OCI-LY1 (cell line): ENCODE measurements at regions not wholly inside any gene's neighbourhood (a gene's known extent, or its start where the extent isn't known, plus 50 kb on each side); places are given as distances from the start of the nearest gene placed in this dataset.

ENCODE experiments used
- EZH2 ChIP-seq: fragments of 200-600 bp; sonication (generic), shearing (Covaris generic); IDR thresholded peaks from 2 replicates; pipeline ENCODE4 v1.8.0; 2017; ENCODE audit warnings: borderline replicate concordance, mixed run types, mild to moderate bottlenecking, antibody characterized with exemption, low read length, moderate library complexity, mixed read lengths
- TF ChIP-seq, protein P1 (sequence below): fragments of 200-600 bp; sonication (generic), shearing (Covaris generic); IDR thresholded peaks from 2 replicates; pipeline ENCODE4 v1.5.1; 2017; ENCODE audit warnings: mild to moderate bottlenecking, antibody characterized with exemption, low read length, moderate library complexity, mixed read lengths

DNA sequence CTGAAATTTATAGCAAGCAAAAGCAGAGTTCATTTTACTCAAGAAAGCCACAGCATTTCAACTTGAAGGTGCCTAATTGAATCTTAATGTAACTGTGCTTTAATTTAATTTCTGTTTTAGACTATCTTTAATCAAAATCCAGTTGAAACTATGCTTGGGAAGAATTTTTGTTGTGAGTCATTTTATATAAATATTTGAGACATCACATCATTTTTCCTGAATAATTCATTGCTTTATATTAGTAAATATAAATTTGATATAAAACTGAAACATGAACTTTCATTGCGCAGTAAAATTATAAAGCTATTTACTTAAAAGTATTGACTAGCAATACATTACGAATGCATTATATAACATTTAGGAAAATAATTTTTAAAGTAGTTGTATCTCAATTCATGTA lies 1937.1 kb upstream of the CDH9 start:
- TF ChIP-seq, protein P1, sequence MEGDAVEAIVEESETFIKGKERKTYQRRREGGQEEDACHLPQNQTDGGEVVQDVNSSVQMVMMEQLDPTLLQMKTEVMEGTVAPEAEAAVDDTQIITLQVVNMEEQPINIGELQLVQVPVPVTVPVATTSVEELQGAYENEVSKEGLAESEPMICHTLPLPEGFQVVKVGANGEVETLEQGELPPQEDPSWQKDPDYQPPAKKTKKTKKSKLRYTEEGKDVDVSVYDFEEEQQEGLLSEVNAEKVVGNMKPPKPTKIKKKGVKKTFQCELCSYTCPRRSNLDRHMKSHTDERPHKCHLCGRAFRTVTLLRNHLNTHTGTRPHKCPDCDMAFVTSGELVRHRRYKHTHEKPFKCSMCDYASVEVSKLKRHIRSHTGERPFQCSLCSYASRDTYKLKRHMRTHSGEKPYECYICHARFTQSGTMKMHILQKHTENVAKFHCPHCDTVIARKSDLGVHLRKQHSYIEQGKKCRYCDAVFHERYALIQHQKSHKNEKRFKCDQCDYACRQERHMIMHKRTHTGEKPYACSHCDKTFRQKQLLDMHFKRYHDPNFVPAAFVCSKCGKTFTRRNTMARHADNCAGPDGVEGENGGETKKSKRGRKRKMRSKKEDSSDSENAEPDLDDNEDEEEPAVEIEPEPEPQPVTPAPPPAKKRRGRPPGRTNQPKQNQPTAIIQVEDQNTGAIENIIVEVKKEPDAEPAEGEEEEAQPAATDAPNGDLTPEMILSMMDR = no peak
- no peak for TF ChIP-seq EZH2
